ENCODE measurements at regions not wholly inside any gene's neighbourhood (a gene's known extent, or its start where the extent isn't known, plus 50 kb on each side); places are given as distances from the start of the nearest gene placed in this dataset.

- Histone ChIP-seq H3K4me1 (replicated peaks in 1 of 4; ENCODE audit: control insufficient read depth in 3 of 4, insufficient read depth in 4 of 4, low read length in 3 of 4) (no peaks in the 10 kb centered on the region; a peak in 1 of 7 replicates), H4K91ac (replicated peaks; ENCODE audit: insufficient read length, low read length) (no peak overlapping the region), H3K27me3 (replicated peaks in 1 of 4; ENCODE audit: control insufficient read depth in 3 of 4, extremely low read depth in 1 of 4, insufficient read depth in 3 of 4, low read length in 3 of 4) (peaks cover 0 to 2% (median 0%) of the 10 kb centered on the region in 4 experiments; a peak in 1 of 7 replicates), H3K4ac (replicated peaks; ENCODE audit: insufficient read length, low read depth, low read length) (no peak overlapping the region), H4K20me1 (replicated peaks in 1 of 2; ENCODE audit: control insufficient read depth in 1 of 2, insufficient read depth in 2 of 2, low read length in 2 of 2) (no peaks in the 10 kb centered on the region), H3K9me3 (ENCODE audit: insufficient read depth in 2 of 2, low read depth in 1 of 2, low read length in 1 of 2) (no peaks in the 10 kb centered on the region), H4K8ac (ENCODE audit: extremely low read depth, insufficient read depth, low read length) (no peak overlapping the region), H3K4me3 (ENCODE audit: extremely low read depth in 1 of 4, insufficient read depth in 2 of 4, low read depth in 3 of 4, low read length in 4 of 4) (no peak overlapping the region), H2BK12ac (ENCODE audit: low read depth, low read length) (no peak overlapping the region), H3K79me2 (ENCODE audit: control insufficient read depth in 1 of 2, insufficient read depth in 2 of 2, low read length in 2 of 2) (no peaks in the 10 kb centered on the region), H3K27ac (ENCODE audit: low read depth, low read length) (no peak overlapping the region), H2BK15ac (ENCODE audit: low read length) (no peak overlapping the region), H2AFZ (ENCODE audit: low read length) (no peak overlapping the region), H3K23me2 (ENCODE audit: low read depth, low read length) (peaks cover 2% of the 10 kb centered on the region; the same call in 1 of the 2 replicates), H3K56ac (replicated peaks; ENCODE audit: insufficient read length, low read depth, low read length) (no peak overlapping the region), H2AK5ac (ENCODE audit: low read depth, low read length) (no peak overlapping the region), H3K9ac (replicated peaks in 1 of 4; ENCODE audit: extremely low read depth in 1 of 4, low read depth in 3 of 4, low read length in 3 of 4) (no peak overlapping the region), H2BK5ac (ENCODE audit: low read depth, low read length) (no peak overlapping the region), H3K18ac (ENCODE audit: extremely low read depth, low read length) (no peak overlapping the region), H3K4me2 (ENCODE audit: insufficient read depth in 1 of 2, low read depth in 2 of 2, low read length in 2 of 2) (no peak overlapping the region), H2BK20ac (ENCODE audit: low read length) (no peak overlapping the region), H3K23ac (ENCODE audit: insufficient read length) (no peak overlapping the region), H3K14ac (ENCODE audit: insufficient read length) (no peak overlapping the region), H2BK120ac (replicated peaks; ENCODE audit: low read depth, low read length) (no peak overlapping the region), H3K36me3 (ENCODE audit: control insufficient read depth in 2 of 4, insufficient read depth in 4 of 4, low read length in 3 of 4) (no peaks in the 10 kb centered on the region), H4K5ac (ENCODE audit: insufficient read length, low read depth, low read length) (no peak overlapping the region), H3K79me1 (ENCODE audit: low read depth, low read length) (no peaks in the 10 kb centered on the region)
- TF ChIP-seq SUZ12 (IDR thresholded peaks at IDR 0.05; ENCODE audit: low read length): no peak
- no peak for TF ChIP-seq CEBPB (IDR thresholded peaks at IDR 0.05; ENCODE audit: low read depth, low read length)
- no peak for TF ChIP-seq NRF1 (IDR thresholded peaks at IDR 0.05; ENCODE audit: low read depth, low read length)
- TF ChIP-seq JUND (IDR thresholded peaks at IDR 0.05; ENCODE audit: low read length): no peak
- TF ChIP-seq CREB1 (IDR thresholded peaks at IDR 0.05): no peak
- 80% methylated on average over 12 of the region's 12 CpGs; no CpG with 5 or more reads in 1 of the 2 experiments for WGBS, 2 experiments (ENCODE audit: extremely low coverage in 1 of 2, insufficient coverage in 1 of 2, insufficient read length in 1 of 2, insufficient replicate concordance in 2 of 2, low coverage in 1 of 2, low lambda C conversion rate in 2 of 2, missing lambda C conversion rate in 1 of 2)
- FAIRE-seq (no peak), DNase-seq (ENCODE audit: low read depth in 1 of 2, low spot score in 2 of 2) (no peak)
- POLR2A ChIA-PET (ENCODE audit: partially characterized antibody): interaction anchor here (0.6 kb wide), 1 partner anchor 880 kb away, joined by 3 read pairs; no protein-coding TSS in a partner anchor
- CTCF ChIA-PET (ENCODE audit: partially characterized antibody): interaction anchor here (1.2 to 25.9 kb wide), 11 partner anchors 11 to 279 kb away, joined by 3 to 303 read pairs (median 13); no protein-coding TSS in a partner anchor
Measured at GRCh38 chr1:36606641-36607262, 124.0 kb upstream of the CSF3R start.

Data from H1 (cell line).